GF-D8 (cell line): ENCODE measurements at regions not wholly inside any gene's neighbourhood (a gene's known extent, or its start where the extent isn't known, plus 50 kb on each side); places are given as distances from the start of the nearest gene placed in this dataset.

Experiments
- DNase-seq: peaks from one replicate; lab custom pipeline; 2025; lab: John Stamatoyannopoulos, UW

- no peak for DNase-seq
These were observed 304.1 kb upstream of the KIRREL3 start for GRCh38 chr11:127304634-127305033.

- no peak for DNase-seq
These were observed 288.4 kb upstream of the KIRREL3 start for GRCh38 chr11:127288926-127289325.

- DNase-seq: no peak
These were observed 281.0 kb upstream of the KIRREL3 start for GRCh38 chr11:127281534-127281933.

GRCh38 chr11:127275774-127276173 is 275.2 kb upstream of the KIRREL3 start:
- no peak for DNase-seq

GRCh38 chr11:127274328-127274676 is 273.7 kb upstream of the KIRREL3 start:
- DNase-seq: no peak

GRCh38 chr11:127273593-127274327 is 273.2 kb upstream of the KIRREL3 start:
- no peak for DNase-seq

- DNase-seq: no peak
These were observed 270.3 kb upstream of the KIRREL3 start for GRCh38 chr11:127270851-127271250.

GRCh38 chr11:127269911-127270310 is 269.3 kb upstream of the KIRREL3 start:
- DNase-seq: no peak

- DNase-seq: no peak
These were observed 268.4 kb upstream of the KIRREL3 start for GRCh38 chr11:127268932-127269331.

- DNase-seq: no peak
These were observed 268.0 kb upstream of the KIRREL3 start for GRCh38 chr11:127268521-127268920.

GRCh38 chr11:127259102-127259501 is 258.5 kb upstream of the KIRREL3 start:
- DNase-seq: no peak

GRCh38 chr11:127255209-127255608 is 254.6 kb upstream of the KIRREL3 start:
- no peak for DNase-seq

- no peak for DNase-seq
These were observed 251.8 kb upstream of the KIRREL3 start for GRCh38 chr11:127252321-127252720.

- no peak for DNase-seq
These were observed 249.0 kb upstream of the KIRREL3 start for GRCh38 chr11:127249576-127249975.

GRCh38 chr11:127248476-127248875 is 247.9 kb upstream of the KIRREL3 start:
- DNase-seq: no peak

- DNase-seq: no peak
These were observed 246.8 kb upstream of the KIRREL3 start for GRCh38 chr11:127247261-127247851.

- no peak for DNase-seq
These were observed 242.1 kb upstream of the KIRREL3 start for GRCh38 chr11:127242676-127243075.

- DNase-seq: no peak
These were observed 237.8 kb upstream of the KIRREL3 start for GRCh38 chr11:127238321-127238720.

- DNase-seq: no peak
These were observed 236.2 kb upstream of the KIRREL3 start for GRCh38 chr11:127236776-127237175.

- DNase-seq: no peak
These were observed 233.4 kb upstream of the KIRREL3 start for GRCh38 chr11:127233998-127234397.

- DNase-seq: no peak
These were observed 229.8 kb upstream of the KIRREL3 start for GRCh38 chr11:127230392-127230791.

- DNase-seq: no peak
These were observed 226.4 kb upstream of the KIRREL3 start for GRCh38 chr11:127226949-127227348.

- no peak for DNase-seq
These were observed 225.8 kb upstream of the KIRREL3 start for GRCh38 chr11:127226380-127226779.

- no peak for DNase-seq
These were observed 225.0 kb upstream of the KIRREL3 start for GRCh38 chr11:127225619-127226018.
